SU-DHL-6 (cell line): ENCODE measurements at regions not wholly inside any gene's neighbourhood (a gene's known extent, or its start where the extent isn't known, plus 50 kb on each side); places are given as distances from the start of the nearest gene placed in this dataset.

Experiments used
- H2AFZ ChIP-seq: fragments of 200-600 bp; sonication (generic); 2 replicates; pipeline ENCODE4 v1.6.1; 2014; ENCODE audit warnings: low read depth, mild to moderate bottlenecking, moderate library complexity, mixed read lengths, antibody characterized with exemption, low read length; ENCODE audit not compliant: severe bottlenecking
- H3F3A ChIP-seq: fragments of 200-600 bp; shearing (Covaris generic); 2 replicates; pipeline ENCODE4 v1.6.0; 2016; ENCODE audit warnings: antibody characterized with exemption, mild to moderate bottlenecking; ENCODE audit not compliant: insufficient read depth
- H3K27ac ChIP-seq: fragments of 200-600 bp; sonication (generic); 2 replicates; pipeline ENCODE4 v1.5.1; 2016; ENCODE audit warnings: low read depth, mild to moderate bottlenecking, low read length, moderate library complexity, mixed read lengths
- H3K27me3 ChIP-seq: fragments of 200-600 bp; sonication (generic), shearing (Covaris generic); 2 replicates; pipeline ENCODE4 v1.6.0; 2014; ENCODE audit warnings: mild to moderate bottlenecking, low read length
- H3K36me3 ChIP-seq: fragments of 200-600 bp; sonication (generic); 2 replicates; pipeline ENCODE4 v1.6.1; 2014; ENCODE audit warnings: mild to moderate bottlenecking, low read length, mixed read lengths
- H3K4me2 ChIP-seq: fragments of 300-600, 200-600 bp; shearing (Covaris generic), sonication (generic); 2 replicates; pipeline ENCODE4 v1.6.0; 2014; ENCODE audit warnings: low read length, low read depth, mild to moderate bottlenecking; ENCODE audit not compliant: poor library complexity, severe bottlenecking
- H3K4me3 ChIP-seq: fragments of 200-600 bp; sonication (generic); 2 replicates; pipeline ENCODE4 v1.5.1; 2014; ENCODE audit warnings: antibody characterized with exemption, low read length, mild to moderate bottlenecking, mixed read lengths; ENCODE audit not compliant: insufficient read depth, poor library complexity, severe bottlenecking
- H3K79me2 ChIP-seq: fragments of 200-600 bp; sonication (generic); 2 replicates; pipeline ENCODE4 v1.6.1; 2014; ENCODE audit warnings: mild to moderate bottlenecking, low read length, moderate library complexity; ENCODE audit not compliant: insufficient read depth
- H3K9ac ChIP-seq: fragments of 200-600 bp; sonication (generic); 2 replicates; pipeline ENCODE4 v1.7.0; 2014; ENCODE audit warnings: mild to moderate bottlenecking, low read length
- H3K9me2 ChIP-seq: fragments of 200-600 bp; sonication (generic); replicated peaks from 2 replicates; pipeline ENCODE4 v1.6.1; 2014; ENCODE audit warnings: low read length; ENCODE audit not compliant: insufficient read depth
- H3K9me3 ChIP-seq: fragments of 200-600 bp; sonication (generic); 2 replicates; pipeline ENCODE4 v1.6.1; 2014; ENCODE audit warnings: low read length, mixed read lengths; ENCODE audit not compliant: insufficient read depth
- H4K20me1 ChIP-seq: fragments of 200-600 bp; sonication (generic); 2 replicates; pipeline ENCODE4 v1.6.1; 2014; ENCODE audit warnings: low read depth, mild to moderate bottlenecking, antibody characterized with exemption, low read length, moderate library complexity, mixed read lengths
- EZH2phosphoT487 ChIP-seq: fragments of 200-600 bp; sonication (generic), shearing (Covaris generic); conservative IDR thresholded peaks from 2 replicates; pipeline ENCODE4 v1.6.1; 2018; ENCODE audit warnings: mild to moderate bottlenecking, antibody characterized with exemption, low read length, moderate library complexity, mixed read lengths
- TF ChIP-seq, protein P1 (sequence below): fragments of 200-600 bp; sonication (generic); IDR thresholded peaks from one replicate; pipeline ENCODE4 v1.5.1; 2017; ENCODE audit warnings: antibody characterized with exemption, mild to moderate bottlenecking, low read length, moderate library complexity; ENCODE audit not compliant: insufficient read depth, poor library complexity, severe bottlenecking

DNA sequence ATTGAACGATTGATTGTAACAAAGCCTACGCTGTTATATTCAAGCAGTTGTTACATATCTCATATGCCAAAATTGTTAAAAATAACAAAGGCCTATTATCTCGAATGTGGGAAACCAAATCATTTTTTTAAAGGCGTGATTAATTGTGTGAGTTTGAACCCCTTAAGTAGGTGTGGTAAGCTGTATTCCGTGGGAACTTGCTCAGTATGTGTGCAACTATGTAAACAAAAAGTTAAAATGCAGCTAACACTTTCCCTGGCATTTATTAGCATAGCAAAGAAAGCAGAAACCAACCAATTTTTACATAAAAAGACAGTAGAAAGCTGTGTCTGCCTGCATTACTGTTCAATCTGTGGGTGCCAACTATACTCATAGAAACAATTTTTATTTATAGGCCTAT is 166.0 kb upstream of the HAND2 start:
- no peaks in the 10 kb centered on the region for H3K79me2 ChIP-seq
- H3K36me3 ChIP-seq = no peaks in the 10 kb centered on the region
- H3K9me2 ChIP-seq = no peaks in the 10 kb centered on the region
- no peak overlapping the region for H3K27ac ChIP-seq
- TF ChIP-seq, protein P1, sequence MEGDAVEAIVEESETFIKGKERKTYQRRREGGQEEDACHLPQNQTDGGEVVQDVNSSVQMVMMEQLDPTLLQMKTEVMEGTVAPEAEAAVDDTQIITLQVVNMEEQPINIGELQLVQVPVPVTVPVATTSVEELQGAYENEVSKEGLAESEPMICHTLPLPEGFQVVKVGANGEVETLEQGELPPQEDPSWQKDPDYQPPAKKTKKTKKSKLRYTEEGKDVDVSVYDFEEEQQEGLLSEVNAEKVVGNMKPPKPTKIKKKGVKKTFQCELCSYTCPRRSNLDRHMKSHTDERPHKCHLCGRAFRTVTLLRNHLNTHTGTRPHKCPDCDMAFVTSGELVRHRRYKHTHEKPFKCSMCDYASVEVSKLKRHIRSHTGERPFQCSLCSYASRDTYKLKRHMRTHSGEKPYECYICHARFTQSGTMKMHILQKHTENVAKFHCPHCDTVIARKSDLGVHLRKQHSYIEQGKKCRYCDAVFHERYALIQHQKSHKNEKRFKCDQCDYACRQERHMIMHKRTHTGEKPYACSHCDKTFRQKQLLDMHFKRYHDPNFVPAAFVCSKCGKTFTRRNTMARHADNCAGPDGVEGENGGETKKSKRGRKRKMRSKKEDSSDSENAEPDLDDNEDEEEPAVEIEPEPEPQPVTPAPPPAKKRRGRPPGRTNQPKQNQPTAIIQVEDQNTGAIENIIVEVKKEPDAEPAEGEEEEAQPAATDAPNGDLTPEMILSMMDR = no peak
- no peak for TF ChIP-seq EZH2phosphoT487
- no peaks in the 10 kb centered on the region for H4K20me1 ChIP-seq
- H3K4me3 ChIP-seq = no peak overlapping the region
- H3K27me3 ChIP-seq = no peaks in the 10 kb centered on the region
- no peak overlapping the region for H2AFZ ChIP-seq
- no peak overlapping the region for H3K9ac ChIP-seq
- H3K9me3 ChIP-seq = no peaks in the 10 kb centered on the region
- no peak overlapping the region for H3K4me2 ChIP-seq
- no peaks in the 10 kb centered on the region for H3F3A ChIP-seq

DNA sequence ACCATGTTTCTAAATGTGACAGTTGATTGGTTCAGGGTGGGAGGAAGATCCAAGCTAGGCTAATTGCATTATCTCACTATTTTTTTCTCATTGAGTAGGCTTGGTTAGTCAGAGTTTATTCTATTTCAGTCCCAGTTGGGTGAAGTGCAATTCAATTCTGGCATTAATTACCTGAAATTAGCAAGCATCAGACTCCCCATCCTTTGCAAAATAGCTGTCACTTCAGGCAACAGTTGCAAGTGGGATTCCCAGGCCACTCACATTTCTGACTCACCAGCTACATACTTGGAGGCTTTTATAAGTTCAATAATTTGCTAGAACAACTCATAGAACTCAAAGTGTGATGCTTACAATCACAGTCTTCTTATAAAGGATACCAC is 155.8 kb upstream of the HAND2 start:
- no peaks in the 10 kb centered on the region for H3K9me2 ChIP-seq
- H3K79me2 ChIP-seq = no peaks in the 10 kb centered on the region
- H3K4me2 ChIP-seq = no peak overlapping the region
- H3K36me3 ChIP-seq = no peaks in the 10 kb centered on the region
- H2AFZ ChIP-seq = no peak overlapping the region
- H3K27me3 ChIP-seq = no peaks in the 10 kb centered on the region
- no peaks in the 10 kb centered on the region for H3K9me3 ChIP-seq
- TF ChIP-seq, protein P1 = no peak
- H3K9ac ChIP-seq = no peak overlapping the region
- H3K27ac ChIP-seq = no peak overlapping the region
- no peaks in the 10 kb centered on the region for H3F3A ChIP-seq
- no peak overlapping the region for H3K4me3 ChIP-seq
- H4K20me1 ChIP-seq = no peaks in the 10 kb centered on the region

DNA sequence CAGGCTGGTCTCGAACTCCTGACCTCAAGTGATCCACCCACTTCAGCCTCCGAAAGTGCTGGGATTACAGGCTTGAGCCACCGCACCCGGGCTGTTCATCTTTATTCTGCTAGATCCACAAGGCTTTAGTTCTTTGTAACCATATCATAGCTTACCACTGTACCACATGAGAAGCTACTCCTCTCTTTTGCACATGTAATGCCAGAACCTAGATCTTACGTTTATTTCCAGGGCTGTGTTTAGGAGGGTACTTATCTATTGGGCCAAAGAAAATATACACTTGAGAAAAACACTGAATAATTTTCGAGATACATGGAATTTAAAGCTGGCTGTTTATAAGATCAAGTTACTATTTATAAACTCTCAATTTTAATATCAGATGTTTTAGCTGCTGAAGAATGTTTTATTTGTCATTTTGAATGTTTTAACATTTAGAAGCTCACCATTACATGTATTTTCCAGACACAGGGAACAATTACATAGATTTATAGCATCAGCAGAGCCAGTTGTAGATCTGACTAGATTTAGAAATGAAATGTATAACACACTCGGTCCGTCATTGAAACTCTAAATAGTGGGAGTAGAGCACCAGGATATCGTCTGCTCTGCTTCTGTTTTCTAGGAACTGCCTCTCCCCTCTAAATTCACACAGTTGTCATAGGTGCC is 155.3 kb upstream of the HAND2 start:
- Histone ChIP-seq H3K27me3 (no peaks in the 10 kb centered on the region), H3K36me3 (no peaks in the 10 kb centered on the region), H3K27ac (no peak overlapping the region), H3K4me2 (no peak overlapping the region), H3K79me2 (no peaks in the 10 kb centered on the region), H3K9ac (no peak overlapping the region), H3K4me3 (no peak overlapping the region), H2AFZ (no peak overlapping the region), H3F3A (no peaks in the 10 kb centered on the region), H4K20me1 (no peaks in the 10 kb centered on the region), H3K9me3 (no peaks in the 10 kb centered on the region), H3K9me2 (no peaks in the 10 kb centered on the region)
- TF ChIP-seq EZH2phosphoT487 = no peak
- TF ChIP-seq, protein P1 = no peak

DNA sequence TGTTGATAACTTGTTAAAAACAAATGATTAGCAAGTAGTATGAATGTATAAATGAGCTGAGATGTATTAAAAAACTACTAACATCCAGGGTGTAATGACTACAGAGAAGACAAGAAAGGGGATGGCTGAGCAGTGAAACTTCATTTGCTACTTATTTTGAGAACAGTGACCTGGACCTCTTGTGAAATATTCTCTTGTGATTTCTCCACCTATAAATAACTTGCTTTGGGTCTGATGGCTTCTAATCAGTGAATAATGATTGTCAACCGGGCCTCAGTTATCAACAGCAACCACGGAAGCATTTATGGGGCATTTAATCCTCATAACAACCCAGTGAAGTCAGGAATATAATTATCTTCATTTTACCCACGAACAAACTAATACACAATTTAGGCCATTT is 154.2 kb upstream of the HAND2 start:
- Histone ChIP-seq H3K79me2 (no peaks in the 10 kb centered on the region), H3K9me3 (no peaks in the 10 kb centered on the region), H2AFZ (no peak overlapping the region), H3K4me2 (no peak overlapping the region), H3K9ac (no peak overlapping the region), H3K27ac (no peak overlapping the region), H3K9me2 (no peaks in the 10 kb centered on the region), H4K20me1 (no peaks in the 10 kb centered on the region), H3F3A (no peaks in the 10 kb centered on the region), H3K4me3 (no peak overlapping the region), H3K36me3 (no peaks in the 10 kb centered on the region), H3K27me3 (no peaks in the 10 kb centered on the region)
- TF ChIP-seq EZH2phosphoT487 = no peak
- TF ChIP-seq, protein P1 = no peak
